ENCODE measurements at regions not wholly inside any gene's neighbourhood (a gene's known extent, or its start where the extent isn't known, plus 50 kb on each side); places are given as distances from the start of the nearest gene placed in this dataset.

- ChIA-PET CTCF (no interaction called here), POLR2A (no interaction called here)
- DNase-seq (no peak), ATAC-seq (ENCODE audit: low read depth) (no peak)
- Mint-ChIP-seq H3K4me3 (no peak overlapping the region), H3K9me3 (no peaks in the 10 kb centered on the region), H3K36me3 (ENCODE audit: low read depth) (no peaks in the 10 kb centered on the region), H3K27me3 (no peaks in the 10 kb centered on the region), H3K4me1 (no peaks in the 10 kb centered on the region), H3K27ac (no peak overlapping the region)
- TF ChIP-seq, protein P1, sequence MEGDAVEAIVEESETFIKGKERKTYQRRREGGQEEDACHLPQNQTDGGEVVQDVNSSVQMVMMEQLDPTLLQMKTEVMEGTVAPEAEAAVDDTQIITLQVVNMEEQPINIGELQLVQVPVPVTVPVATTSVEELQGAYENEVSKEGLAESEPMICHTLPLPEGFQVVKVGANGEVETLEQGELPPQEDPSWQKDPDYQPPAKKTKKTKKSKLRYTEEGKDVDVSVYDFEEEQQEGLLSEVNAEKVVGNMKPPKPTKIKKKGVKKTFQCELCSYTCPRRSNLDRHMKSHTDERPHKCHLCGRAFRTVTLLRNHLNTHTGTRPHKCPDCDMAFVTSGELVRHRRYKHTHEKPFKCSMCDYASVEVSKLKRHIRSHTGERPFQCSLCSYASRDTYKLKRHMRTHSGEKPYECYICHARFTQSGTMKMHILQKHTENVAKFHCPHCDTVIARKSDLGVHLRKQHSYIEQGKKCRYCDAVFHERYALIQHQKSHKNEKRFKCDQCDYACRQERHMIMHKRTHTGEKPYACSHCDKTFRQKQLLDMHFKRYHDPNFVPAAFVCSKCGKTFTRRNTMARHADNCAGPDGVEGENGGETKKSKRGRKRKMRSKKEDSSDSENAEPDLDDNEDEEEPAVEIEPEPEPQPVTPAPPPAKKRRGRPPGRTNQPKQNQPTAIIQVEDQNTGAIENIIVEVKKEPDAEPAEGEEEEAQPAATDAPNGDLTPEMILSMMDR (IDR thresholded peaks at IDR 0.05), result no peak
- intact Hi-C loops (cut with micrococcal nuclease), result no loop called here
Observed at GRCh38 chr4:71081192-71081591, 87.7 kb downstream of the DCK start.

- Mint-ChIP-seq H3K4me1 (peaks cover 3% of the 10 kb centered on the region), H3K4me3 (no peak overlapping the region), H3K27ac (no peak overlapping the region), H3K27me3 (peaks cover 13% of the 10 kb centered on the region), H3K36me3 (ENCODE audit: low read depth) (no peaks in the 10 kb centered on the region), H3K9me3 (no peaks in the 10 kb centered on the region)
- ATAC-seq (ENCODE audit: low read depth) (no peak), DNase-seq (no peak)
- TF ChIP-seq, protein P1 (IDR thresholded peaks at IDR 0.05), result no peak
- intact Hi-C loops (cut with micrococcal nuclease), result no loop called here
- ChIA-PET CTCF (no interaction called here), POLR2A (interaction anchor here (0.6 kb wide), 1 partner anchor 17 kb away, joined by 4 read pairs; no protein-coding TSS in a partner anchor)
Observed at GRCh38 chr4:71093745-71094144, 100.3 kb downstream of the DCK start.

GRCh38 chr4:71094201-71094600 is 100.8 kb downstream of the DCK start:
- DNase-seq (no peak), ATAC-seq (ENCODE audit: low read depth) (no peak)
- Mint-ChIP-seq H3K9me3 (no peaks in the 10 kb centered on the region), H3K4me1 (peaks cover 3% of the 10 kb centered on the region), H3K27ac (no peak overlapping the region), H3K4me3 (no peak overlapping the region), H3K36me3 (ENCODE audit: low read depth) (no peaks in the 10 kb centered on the region), H3K27me3 (peaks cover 10% of the 10 kb centered on the region)
- CTCF ChIA-PET, result no interaction called here
- TF ChIP-seq, protein P1 (IDR thresholded peaks at IDR 0.05), result no peak
- intact Hi-C loops (cut with micrococcal nuclease), result no loop called here
- POLR2A ChIA-PET, result interaction anchor here (0.6 kb wide), 1 partner anchor 17 kb away, joined by 4 read pairs; no protein-coding TSS in a partner anchor

- ChIA-PET CTCF (no interaction called here), POLR2A (no interaction called here)
- Mint-ChIP-seq H3K4me3 (no peak overlapping the region), H3K4me1 (peaks cover 3% of the 10 kb centered on the region), H3K36me3 (ENCODE audit: low read depth) (no peaks in the 10 kb centered on the region), H3K9me3 (no peaks in the 10 kb centered on the region), H3K27me3 (peaks cover 12% of the 10 kb centered on the region), H3K27ac (no peak overlapping the region)
- TF ChIP-seq, protein P1 (IDR thresholded peaks at IDR 0.05), result no peak
- ATAC-seq (ENCODE audit: low read depth) (no peak), DNase-seq (no peak)
- intact Hi-C loops (cut with micrococcal nuclease), result no loop called here
Observed at GRCh38 chr4:71095141-71095540, 101.7 kb downstream of the DCK start.

GRCh38 chr4:71095545-71095944 is 102.1 kb downstream of the DCK start:
- H3K36me3 Mint-ChIP-seq (ENCODE audit: low read depth), result no peaks in the 10 kb centered on the region
- H3K4me1 Mint-ChIP-seq, result peaks cover 3% of the 10 kb centered on the region
- no peak for ATAC-seq (ENCODE audit: low read depth)
- POLR2A ChIA-PET, result no interaction called here
- intact Hi-C loops (cut with micrococcal nuclease), result no loop called here
- H3K27ac Mint-ChIP-seq, result no peak overlapping the region
- H3K27me3 Mint-ChIP-seq, result peaks cover 13% of the 10 kb centered on the region
- H3K9me3 Mint-ChIP-seq, result no peaks in the 10 kb centered on the region
- TF ChIP-seq, protein P1 (IDR thresholded peaks at IDR 0.05), result no peak
- CTCF ChIA-PET, result no interaction called here
- no peak overlapping the region for H3K4me3 Mint-ChIP-seq
- no peak for DNase-seq
